MCF 10A (cell line): ENCODE measurements at regions not wholly inside any gene's neighbourhood (a gene's known extent, or its start where the extent isn't known, plus 50 kb on each side); places are given as distances from the start of the nearest gene placed in this dataset.

Experiments used
- BruUV-seq: library from RNA; stranded (reverse); fragments of 400-500 nt; replicated peaks from 2 replicates; lab custom pipeline; 2021; lab: Mats Ljungman, UMichigan
- CTCF ChIA-PET: fragments of 300-600 bp; sonication (Branson Sonifier 250); formaldehyde crosslinking; extraction: SDS; loops from one replicate; lab custom pipeline; 2021; ENCODE audit warnings: antibody characterized with exemption, inconsistent platforms; lab: Yijun Ruan, JAX
- POLR2A ChIA-PET: fragments of 300-600, 350-650 bp; sonication (Branson Sonifier 250); formaldehyde crosslinking; extraction: SDS; loops from one replicate; lab custom pipeline; 2020; ENCODE audit warnings: antibody characterized with exemption, inconsistent platforms; lab: Yijun Ruan, JAX
- DNase-seq: peaks from one replicate; pipeline ENCODE4 v3.0.0-alpha.2; 2018; ENCODE audit not compliant: unreplicated experiment
- H3K27ac Mint-ChIP-seq: one replicate; pipeline ENCODE4 v1.8.0; 2022; ENCODE audit warnings: mild to moderate bottlenecking, low read depth, mixed read lengths; ENCODE audit not compliant: unreplicated experiment
- H3K27me3 Mint-ChIP-seq: one replicate; pipeline ENCODE4 v1.8.0; 2022; ENCODE audit warnings: mixed read lengths; ENCODE audit not compliant: insufficient read depth, unreplicated experiment
- H3K36me3 Mint-ChIP-seq: one replicate; pipeline ENCODE4 v1.8.0; 2022; ENCODE audit warnings: mild to moderate bottlenecking, moderate library complexity, mixed read lengths; ENCODE audit not compliant: insufficient read depth, unreplicated experiment
- H3K4me1 Mint-ChIP-seq: one replicate; pipeline ENCODE4 v1.8.0; 2022; ENCODE audit warnings: mixed read lengths; ENCODE audit not compliant: insufficient read depth, unreplicated experiment
- H3K4me3 Mint-ChIP-seq: one replicate; pipeline ENCODE4 v1.8.0; 2022; ENCODE audit warnings: mild to moderate bottlenecking, moderate library complexity, mixed read lengths; ENCODE audit not compliant: unreplicated experiment
- H3K9me3 Mint-ChIP-seq: one replicate; pipeline ENCODE4 v1.8.0; 2022; ENCODE audit warnings: mixed read lengths; ENCODE audit not compliant: unreplicated experiment
- CTCF ChIP-seq: fragments of 200-600 bp; IDR thresholded peaks from one replicate; pipeline ENCODE4 v1.8.0; 2022; ENCODE audit warnings: antibody characterized with exemption, mild to moderate bottlenecking; ENCODE audit not compliant: unreplicated experiment
- intact Hi-C: fragments of 100-400 bp; cut with micrococcal nuclease; formaldehyde crosslinking; loops from 2 replicates; pipeline ENCODE4 v1.14.1; 2022

- H3K9me3 Mint-ChIP-seq = no peaks in the 10 kb centered on the region
- BruUV-seq = no TSS peak
- H3K27ac Mint-ChIP-seq = no peak overlapping the region
- ChIA-PET POLR2A (no interaction called here), CTCF (interaction anchor here (0.6 to 1.6 kb wide), 2 partner anchors 10 to 128 kb away, joined by 4 to 5 read pairs; no protein-coding TSS in a partner anchor)
- H3K27me3 Mint-ChIP-seq = peaks cover 45% of the 10 kb centered on the region
- DNase-seq = no peak
- intact Hi-C loops = no loop called here
- H3K4me3 Mint-ChIP-seq = no peak overlapping the region
- H3K36me3 Mint-ChIP-seq = no peaks in the 10 kb centered on the region
- TF ChIP-seq CTCF = no peak
- H3K4me1 Mint-ChIP-seq = peaks cover 6% of the 10 kb centered on the region
Measured at GRCh38 chr1:229098903-229099578, 171.9 kb upstream of the RAB4A start.

GRCh38 chr1:229101011-229101871, 169.7 kb upstream of the RAB4A start:
- H3K4me3 Mint-ChIP-seq = no peak overlapping the region
- H3K27ac Mint-ChIP-seq = no peak overlapping the region
- no peaks in the 10 kb centered on the region for H3K36me3 Mint-ChIP-seq
- DNase-seq = no peak
- POLR2A ChIA-PET = interaction anchor here (0.7 to 2.1 kb wide), 8 partner anchors 9 to 401 kb away, joined by 3 to 7 read pairs (median 3); no protein-coding TSS in a partner anchor
- TF ChIP-seq CTCF = no peak
- intact Hi-C loops = no loop called here
- CTCF ChIA-PET = interaction anchor here (0.6 to 0.9 kb wide), 5 partner anchors 10 to 155 kb away, joined by 3 read pairs; no protein-coding TSS in a partner anchor
- BruUV-seq = no TSS peak
- H3K9me3 Mint-ChIP-seq = no peaks in the 10 kb centered on the region
- peaks cover 6% of the 10 kb centered on the region for H3K4me1 Mint-ChIP-seq
- H3K27me3 Mint-ChIP-seq = peaks cover 45% of the 10 kb centered on the region

GRCh38 chr1:229102741-229103391, 168.0 kb upstream of the RAB4A start:
- no TSS peak for BruUV-seq
- TF ChIP-seq CTCF = no peak
- ChIA-PET CTCF (interaction anchor here (0.8 to 1.7 kb wide), 2 partner anchors 11 to 25 kb away, joined by 5 read pairs; no protein-coding TSS in a partner anchor), POLR2A (interaction anchor here (0.6 to 2.1 kb wide), 4 partner anchors 11 to 65 kb away, joined by 3 to 7 read pairs (median 3); no protein-coding TSS in a partner anchor)
- DNase-seq = no peak
- H3K4me3 Mint-ChIP-seq = no peak overlapping the region
- intact Hi-C loops = no loop called here
- no peak overlapping the region for H3K27ac Mint-ChIP-seq
- H3K4me1 Mint-ChIP-seq = peaks cover 6% of the 10 kb centered on the region
- no peaks in the 10 kb centered on the region for H3K36me3 Mint-ChIP-seq
- H3K9me3 Mint-ChIP-seq = no peaks in the 10 kb centered on the region
- H3K27me3 Mint-ChIP-seq = peaks cover 42% of the 10 kb centered on the region
